ENCODE measurements at regions not wholly inside any gene's neighbourhood (a gene's known extent, or its start where the extent isn't known, plus 50 kb on each side); places are given as distances from the start of the nearest gene placed in this dataset.

DNA sequence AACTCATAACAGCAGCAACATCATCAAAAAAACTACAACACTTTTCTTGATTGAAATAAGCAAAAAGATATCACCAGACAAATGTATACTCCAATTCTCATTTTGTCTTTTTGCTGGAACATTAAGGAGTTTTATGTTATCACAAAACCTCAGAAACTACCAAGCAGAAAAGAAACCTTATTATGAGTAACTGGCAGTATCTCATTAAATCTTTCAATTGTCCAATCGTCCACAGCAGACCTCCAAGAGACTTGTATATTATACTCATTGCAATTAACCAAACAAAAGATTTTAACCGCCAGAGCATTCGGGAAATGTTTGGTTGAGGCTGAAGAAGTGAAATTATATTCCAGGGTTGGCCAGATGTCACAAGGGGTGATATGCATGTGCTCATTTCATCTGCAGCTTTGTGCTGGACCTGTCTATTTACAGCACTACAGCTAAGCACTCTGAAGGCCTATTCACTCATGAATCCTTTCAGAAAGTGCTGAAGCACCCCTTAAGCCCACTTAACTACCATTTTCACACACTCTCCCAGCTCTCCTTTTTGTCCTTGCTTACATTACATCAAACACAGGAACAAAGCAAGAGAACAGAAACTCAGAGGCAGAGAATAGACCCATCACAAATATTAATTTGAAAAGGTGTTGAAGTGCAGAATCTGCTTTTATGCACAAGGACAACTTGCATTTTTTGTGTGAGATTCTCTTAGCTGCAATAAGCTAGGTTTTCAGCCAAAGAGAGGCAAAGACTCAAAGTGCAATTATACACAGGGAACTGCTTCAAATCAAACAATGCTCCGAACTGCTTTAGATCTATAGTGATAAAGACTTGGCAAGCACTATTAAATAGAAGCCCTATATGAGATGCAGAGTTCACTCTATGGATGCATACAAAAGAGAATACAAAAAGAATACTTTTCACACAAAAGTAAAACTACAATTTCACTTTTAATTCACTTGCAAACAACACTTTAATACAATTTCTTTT, 150.4 kb upstream of the POU5F2 start:
- intact Hi-C loops (cut with DNase I) = no loop called here
- Histone ChIP-seq H3K9me3 (no peaks in the 10 kb centered on the region), H3K4me3 (replicated peaks in 1 of 3) (no peak overlapping the region), H3K27ac (no peak overlapping the region), H3K27me3 (no peaks in the 10 kb centered on the region), H3K36me3 (no peaks in the 10 kb centered on the region), H3K4me1 (peaks cover 0 to 2% of the 10 kb centered on the region in 2 donors)
- no peak for DNase-seq
- TF ChIP-seq, protein P1, sequence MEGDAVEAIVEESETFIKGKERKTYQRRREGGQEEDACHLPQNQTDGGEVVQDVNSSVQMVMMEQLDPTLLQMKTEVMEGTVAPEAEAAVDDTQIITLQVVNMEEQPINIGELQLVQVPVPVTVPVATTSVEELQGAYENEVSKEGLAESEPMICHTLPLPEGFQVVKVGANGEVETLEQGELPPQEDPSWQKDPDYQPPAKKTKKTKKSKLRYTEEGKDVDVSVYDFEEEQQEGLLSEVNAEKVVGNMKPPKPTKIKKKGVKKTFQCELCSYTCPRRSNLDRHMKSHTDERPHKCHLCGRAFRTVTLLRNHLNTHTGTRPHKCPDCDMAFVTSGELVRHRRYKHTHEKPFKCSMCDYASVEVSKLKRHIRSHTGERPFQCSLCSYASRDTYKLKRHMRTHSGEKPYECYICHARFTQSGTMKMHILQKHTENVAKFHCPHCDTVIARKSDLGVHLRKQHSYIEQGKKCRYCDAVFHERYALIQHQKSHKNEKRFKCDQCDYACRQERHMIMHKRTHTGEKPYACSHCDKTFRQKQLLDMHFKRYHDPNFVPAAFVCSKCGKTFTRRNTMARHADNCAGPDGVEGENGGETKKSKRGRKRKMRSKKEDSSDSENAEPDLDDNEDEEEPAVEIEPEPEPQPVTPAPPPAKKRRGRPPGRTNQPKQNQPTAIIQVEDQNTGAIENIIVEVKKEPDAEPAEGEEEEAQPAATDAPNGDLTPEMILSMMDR (IDR thresholded peaks at IDR 0.05) = no peak
- no peak for TF ChIP-seq POLR2A (IDR thresholded peaks at IDR 0.05)
- WGBS, 2 donors = 77 to 80% methylated on average over 4 of the region's 4 CpGs

DNA sequence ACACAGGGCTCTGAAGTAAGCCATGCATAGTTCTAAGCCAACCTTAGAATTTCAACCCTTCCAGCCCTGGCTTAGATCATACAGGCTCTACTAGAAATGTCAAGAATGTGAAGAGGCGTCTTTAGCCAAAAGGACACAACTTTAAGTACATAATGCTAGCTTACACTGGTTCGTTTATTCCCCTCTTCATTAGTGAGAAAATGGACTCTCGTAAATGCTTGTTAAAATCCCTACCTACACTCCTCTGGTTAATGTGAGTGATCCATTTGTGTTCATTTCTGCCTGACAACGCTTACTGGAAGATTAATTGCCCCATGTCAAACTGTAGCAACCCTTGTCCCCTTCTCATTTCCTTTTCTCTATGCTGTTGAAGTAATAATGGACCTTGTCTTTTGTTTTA, 149.3 kb upstream of the POU5F2 start:
- Histone ChIP-seq H3K4me1 (peaks cover 0 to 5% of the 10 kb centered on the region in 2 donors), H3K27ac (no peak overlapping the region), H3K36me3 (no peaks in the 10 kb centered on the region), H3K4me3 (replicated peaks in 1 of 3) (no peak overlapping the region), H3K27me3 (no peaks in the 10 kb centered on the region), H3K9me3 (no peaks in the 10 kb centered on the region)
- no peak for DNase-seq
- intact Hi-C loops (cut with DNase I) = no loop called here
- 25 to 42% methylated on average over 4 of the region's 4 CpGs for WGBS, 2 donors
- TF ChIP-seq, protein P1 (IDR thresholded peaks at IDR 0.05) = no peak
- no peak for TF ChIP-seq POLR2A (IDR thresholded peaks at IDR 0.05)

DNA sequence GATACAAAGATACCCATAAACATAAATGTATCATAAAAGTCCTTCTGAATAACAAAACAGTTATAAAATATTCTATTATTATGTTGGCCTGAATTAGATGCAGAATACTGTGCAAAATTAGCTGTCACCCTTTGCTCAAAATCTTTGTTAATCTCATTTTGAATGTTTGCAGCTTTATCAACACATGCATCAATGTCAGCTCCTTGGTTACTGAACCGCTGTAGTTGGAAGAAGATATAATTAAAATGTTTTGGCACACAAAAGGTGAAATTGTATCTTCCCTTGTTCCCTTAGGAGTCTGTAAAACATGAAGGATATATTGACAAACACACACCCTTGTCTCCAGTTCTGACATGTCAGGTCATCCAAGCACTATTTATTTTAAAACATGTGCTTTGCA, 146.3 kb upstream of the POU5F2 start:
- Histone ChIP-seq H3K4me3 (replicated peaks in 1 of 3) (no peak overlapping the region), H3K4me1 (peaks cover 0 to 5% of the 10 kb centered on the region in 2 donors), H3K9me3 (no peaks in the 10 kb centered on the region), H3K27me3 (no peaks in the 10 kb centered on the region), H3K27ac (no peak overlapping the region), H3K36me3 (no peaks in the 10 kb centered on the region)
- 83 to 86% methylated on average over 1 of the region's 1 CpG for WGBS, 2 donors
- no peak for TF ChIP-seq POLR2A (IDR thresholded peaks at IDR 0.05)
- TF ChIP-seq, protein P1 (IDR thresholded peaks at IDR 0.05) = no peak
- no peak for DNase-seq
- intact Hi-C loops (cut with DNase I) = no loop called here

DNA sequence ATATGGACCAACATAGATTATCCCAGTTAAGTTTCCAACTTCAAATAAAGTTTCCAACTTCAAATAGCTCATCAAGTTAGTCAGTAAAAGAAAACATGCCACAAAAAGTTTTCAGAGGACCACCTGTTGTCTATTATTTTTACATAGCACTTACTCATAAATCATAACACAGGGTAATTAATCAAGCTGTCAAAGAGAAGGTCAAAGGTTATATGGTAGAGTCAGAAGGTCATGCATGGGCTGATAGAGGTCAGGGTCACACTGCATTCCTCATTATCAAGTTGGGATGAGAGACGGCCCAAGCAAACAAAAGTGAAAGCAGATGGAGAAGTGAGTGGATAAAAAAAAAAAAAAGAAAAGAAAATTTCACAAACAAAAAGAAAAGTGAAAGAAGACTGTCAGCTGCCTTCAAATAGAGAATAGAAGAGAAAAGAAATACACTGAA, 145.5 kb upstream of the POU5F2 start:
- intact Hi-C loops (cut with DNase I) = no loop called here
- Histone ChIP-seq H3K27ac (no peak overlapping the region), H3K4me1 (peaks cover 0 to 5% of the 10 kb centered on the region in 2 donors), H3K27me3 (no peaks in the 10 kb centered on the region), H3K9me3 (no peaks in the 10 kb centered on the region), H3K4me3 (replicated peaks in 1 of 3) (no peak overlapping the region), H3K36me3 (no peaks in the 10 kb centered on the region)
- 24 to 59% methylated on average over 1 of the region's 1 CpG for WGBS, 2 donors
- no peak for DNase-seq
- TF ChIP-seq POLR2A (IDR thresholded peaks at IDR 0.05) = no peak

DNA sequence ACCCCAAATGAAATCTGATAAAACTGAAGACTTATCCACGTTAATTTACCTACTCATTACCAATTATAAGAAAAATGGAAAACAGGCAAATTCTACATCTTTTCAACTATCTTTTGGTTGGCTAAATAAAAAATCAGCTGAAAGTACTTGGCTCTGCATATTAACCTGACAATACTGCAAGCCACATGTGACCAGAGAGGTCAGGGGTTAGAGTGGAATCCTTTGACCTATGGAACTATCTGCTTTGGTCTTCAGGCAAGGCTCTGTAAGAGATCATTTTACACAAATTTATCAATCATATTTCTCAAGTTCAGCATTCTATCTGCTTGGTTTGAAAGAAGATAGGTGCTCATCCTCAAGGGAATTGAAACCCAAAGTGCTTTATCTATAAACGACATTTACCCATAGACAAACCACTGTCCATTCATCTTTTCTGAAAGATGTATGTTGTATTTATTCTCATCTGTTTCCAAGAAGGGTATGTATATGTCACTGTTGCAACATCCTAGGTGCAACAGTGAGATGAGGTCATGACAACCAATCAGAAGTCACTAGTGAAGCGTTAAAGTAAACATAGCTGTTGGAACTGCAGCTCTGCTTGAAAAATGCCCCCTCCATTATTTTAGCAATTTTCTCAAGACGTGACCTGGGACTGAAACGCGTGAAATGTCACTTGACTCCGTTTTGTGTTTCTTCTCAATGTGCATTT, 144.9 kb upstream of the POU5F2 start:
- no peaks in the 10 kb centered on the region for H3K9me3 ChIP-seq
- DNase-seq = no peak
- 91 to 98% methylated on average over 7 of the region's 7 CpGs for WGBS, 2 donors
- TF ChIP-seq, protein P1 (IDR thresholded peaks at IDR 0.05) = no peak
- TF ChIP-seq POLR2A (IDR thresholded peaks at IDR 0.05) = no peak
- H3K27ac ChIP-seq = no peak overlapping the region
- no peak overlapping the region for H3K4me3 ChIP-seq (replicated peaks in 1 of 3)
- intact Hi-C loops (cut with DNase I) = no loop called here
- H3K36me3 ChIP-seq = no peaks in the 10 kb centered on the region
- no peaks in the 10 kb centered on the region for H3K27me3 ChIP-seq
- H3K4me1 ChIP-seq = peaks cover 0 to 5% of the 10 kb centered on the region in 2 donors
